ENCODE measurements at regions not wholly inside any gene's neighbourhood (a gene's known extent, or its start where the extent isn't known, plus 50 kb on each side); places are given as distances from the start of the nearest gene placed in this dataset.

- intact Hi-C loops (cut with DNase I) = no loop called here
Observed at GRCh38 chr16:5556158-5556810, 458.7 kb upstream of the EEF2KMT start.

DNA sequence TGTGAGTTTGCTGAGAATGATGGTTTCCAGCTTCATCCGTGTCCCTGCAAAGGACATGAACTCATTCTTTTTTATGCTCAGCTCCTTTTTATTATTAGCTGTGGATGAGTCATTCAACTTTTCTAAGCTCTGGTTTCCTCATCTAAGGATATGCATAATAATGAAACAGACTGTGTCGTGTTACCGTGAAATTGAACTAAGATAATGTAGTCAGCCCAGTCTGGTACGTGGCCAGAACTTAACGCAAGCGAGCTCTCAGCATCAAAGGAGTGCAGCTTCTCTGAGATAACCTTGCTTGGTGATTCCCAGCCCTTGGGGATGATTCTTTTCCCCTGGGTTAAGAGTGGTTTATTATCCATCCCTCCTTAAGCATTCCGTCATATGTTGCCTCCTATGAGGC, 454.3 kb upstream of the EEF2KMT start:
- intact Hi-C loops (cut with DNase I) = no loop called here
- no peak for DNase-seq (ENCODE audit: low spot score)

More at GRCh38 chr16:5556158-5556810, 458.7 kb upstream of the EEF2KMT start:
- DNase-seq (ENCODE audit: low spot score) = no peak

DNA sequence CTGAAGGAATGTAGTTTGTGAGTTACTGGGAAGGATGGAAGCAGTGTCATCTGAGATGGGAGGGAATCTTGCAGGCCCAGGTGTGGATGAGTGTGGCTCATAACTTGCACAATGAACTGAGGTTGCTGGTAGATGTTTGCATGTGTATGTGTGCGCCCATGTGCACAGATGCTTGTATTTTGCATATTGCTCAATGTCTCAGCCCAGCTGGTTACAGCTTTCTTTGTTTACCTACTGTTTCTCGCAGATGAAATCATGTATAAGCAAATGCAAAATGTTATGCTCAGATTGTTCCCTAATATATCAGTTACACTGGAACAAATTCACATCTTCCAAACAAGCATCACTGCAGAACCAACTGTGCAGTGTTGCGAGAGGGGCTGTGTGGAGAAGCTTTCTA, 452.2 kb upstream of the EEF2KMT start:
- DNase-seq (ENCODE audit: low spot score) = no peak
- intact Hi-C loops (cut with DNase I) = no loop called here

- intact Hi-C loops (cut with DNase I) = no loop called here
Observed at GRCh38 chr16:5541356-5541755, 443.8 kb upstream of the EEF2KMT start.

GRCh38 chr16:5537347-5537746, 439.8 kb upstream of the EEF2KMT start:
- intact Hi-C loops (cut with DNase I) = no loop called here
- DNase-seq (ENCODE audit: low spot score) = no peak

More at GRCh38 chr16:5541356-5541755, 443.8 kb upstream of the EEF2KMT start:
- no peak for DNase-seq (ENCODE audit: low spot score)

GRCh38 chr16:5533321-5533888, 435.8 kb upstream of the EEF2KMT start:
- intact Hi-C loops (cut with DNase I) = no loop called here
- no peak for DNase-seq (ENCODE audit: low spot score)

GRCh38 chr16:5527817-5528216, 430.2 kb upstream of the EEF2KMT start:
- intact Hi-C loops (cut with DNase I) = no loop called here
- no peak for DNase-seq (ENCODE audit: low spot score)

DNA sequence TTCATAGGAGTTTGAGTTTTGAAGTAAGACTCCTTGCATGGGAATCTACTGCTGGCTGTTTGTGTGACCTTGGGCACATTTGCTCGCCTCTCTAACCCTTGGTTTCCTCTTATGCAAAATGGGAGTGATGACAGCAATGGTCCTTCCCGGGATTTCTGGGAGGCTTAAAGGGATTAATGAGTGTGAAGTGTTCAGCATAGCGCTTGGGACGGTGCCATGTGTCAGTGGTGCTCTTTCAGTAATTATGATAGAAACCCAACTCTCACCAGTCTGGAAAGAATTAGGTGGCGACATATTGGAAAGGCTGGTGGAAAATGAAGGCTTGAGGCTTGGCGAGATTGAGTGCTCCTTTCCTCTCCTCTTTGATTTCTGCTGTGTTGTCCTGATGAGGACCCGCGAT, 429.2 kb upstream of the EEF2KMT start:
- intact Hi-C loops (cut with DNase I) = no loop called here
- no peak for DNase-seq (ENCODE audit: low spot score)

DNA sequence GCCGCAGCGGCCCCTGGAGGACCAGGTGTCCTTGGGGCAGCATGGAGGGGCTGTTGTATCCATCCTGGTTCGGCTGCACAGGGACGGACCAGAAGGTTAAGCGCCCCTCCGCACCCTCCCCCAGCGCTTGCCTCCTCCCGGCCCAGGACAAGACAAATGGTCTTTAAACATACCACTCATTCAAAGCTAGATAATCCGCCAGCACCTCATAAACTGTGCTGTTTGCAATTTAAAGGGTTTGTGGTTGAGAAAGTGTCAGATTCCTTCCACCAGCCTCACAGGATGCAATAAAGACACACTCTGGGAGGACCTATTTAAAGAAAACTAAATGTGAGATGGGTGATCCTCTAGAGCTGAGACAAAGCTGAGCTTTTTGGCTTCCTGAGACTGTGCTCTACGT, 426.2 kb upstream of the EEF2KMT start:
- intact Hi-C loops (cut with DNase I) = no loop called here

GRCh38 chr16:5516115-5516514, 418.5 kb upstream of the EEF2KMT start:
- intact Hi-C loops (cut with DNase I) = no loop called here

More for the DNA sequence above, 426.2 kb upstream of the EEF2KMT start:
- DNase-seq (ENCODE audit: low spot score) = no peak

DNA sequence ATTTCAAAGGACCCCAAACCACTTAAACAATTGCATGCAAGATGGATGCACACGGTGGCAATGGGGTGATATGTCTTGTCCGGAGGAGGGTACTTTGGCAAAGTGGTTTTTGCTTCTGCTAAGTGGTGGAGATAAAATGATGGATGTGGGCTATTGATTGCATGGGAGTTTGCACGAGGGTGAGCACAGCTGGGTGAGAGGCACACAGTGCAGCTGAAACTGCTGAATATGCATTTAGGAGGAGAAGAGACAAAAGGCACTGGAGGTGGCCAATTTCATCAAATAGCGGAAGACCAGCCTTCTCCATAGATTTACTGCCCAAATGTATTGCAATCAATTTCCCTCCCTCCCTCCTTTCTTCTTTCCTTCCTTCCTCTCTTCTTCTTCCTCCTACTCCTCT, 414.4 kb upstream of the EEF2KMT start:
- intact Hi-C loops (cut with DNase I) = no loop called here
- DNase-seq (ENCODE audit: low spot score) = no peak

More at GRCh38 chr16:5516115-5516514, 418.5 kb upstream of the EEF2KMT start:
- no peak for DNase-seq (ENCODE audit: low spot score)

- intact Hi-C loops (cut with DNase I) = no loop called here
Observed at GRCh38 chr16:5510819-5511370, 413.3 kb upstream of the EEF2KMT start.

DNA sequence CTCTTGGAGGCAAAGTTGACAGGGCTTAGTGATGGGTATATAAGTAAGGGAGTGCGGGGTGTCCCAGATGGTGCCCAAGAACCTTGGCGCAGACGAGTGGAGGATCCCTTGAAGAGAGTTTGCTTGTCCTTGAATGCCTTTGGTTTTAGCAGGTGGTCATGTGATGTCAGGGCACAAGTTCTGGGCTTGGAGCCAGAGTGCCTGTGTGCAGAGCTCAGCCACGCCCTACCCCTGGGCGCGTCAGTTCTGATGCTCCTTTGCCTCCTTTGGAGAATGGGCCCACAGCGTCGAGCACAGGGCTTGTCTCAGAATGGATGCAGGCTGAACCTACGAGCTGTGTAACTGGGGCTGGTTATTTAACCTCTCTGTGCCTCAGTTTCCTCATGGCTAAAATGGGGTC, 412.2 kb upstream of the EEF2KMT start:
- intact Hi-C loops (cut with DNase I) = loop anchor here (10.0 kb wide), 1 partner anchor 95 kb away; no protein-coding TSS in a partner anchor

More at GRCh38 chr16:5510819-5511370, 413.3 kb upstream of the EEF2KMT start:
- DNase-seq (ENCODE audit: low spot score) = no peak

DNA sequence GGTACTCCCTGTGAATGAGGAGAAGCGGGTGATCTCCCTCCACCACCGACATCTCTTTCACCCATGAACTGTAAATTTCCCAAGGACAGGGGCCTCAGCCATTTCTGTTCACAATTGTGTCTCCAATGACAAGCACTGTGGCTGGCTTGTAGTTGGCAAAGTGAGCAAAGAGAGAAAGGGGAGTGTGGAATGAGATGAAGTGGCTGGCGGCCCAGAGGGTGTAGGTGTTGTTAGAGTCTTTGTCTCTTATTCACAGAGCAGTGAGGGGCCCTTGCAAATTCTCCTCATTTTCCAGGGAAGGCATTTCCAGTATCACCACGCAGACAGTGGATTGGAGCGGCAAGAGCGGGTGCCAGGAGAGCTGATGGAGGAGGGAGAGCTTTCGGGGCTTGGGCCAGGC, 411.7 kb upstream of the EEF2KMT start:
- intact Hi-C loops (cut with DNase I) = loop anchor here (10.0 kb wide), 1 partner anchor 95 kb away; no protein-coding TSS in a partner anchor
- DNase-seq (ENCODE audit: low spot score) = no peak

More for the DNA sequence above, 412.2 kb upstream of the EEF2KMT start:
- DNase-seq (ENCODE audit: low spot score) = no peak

DNA sequence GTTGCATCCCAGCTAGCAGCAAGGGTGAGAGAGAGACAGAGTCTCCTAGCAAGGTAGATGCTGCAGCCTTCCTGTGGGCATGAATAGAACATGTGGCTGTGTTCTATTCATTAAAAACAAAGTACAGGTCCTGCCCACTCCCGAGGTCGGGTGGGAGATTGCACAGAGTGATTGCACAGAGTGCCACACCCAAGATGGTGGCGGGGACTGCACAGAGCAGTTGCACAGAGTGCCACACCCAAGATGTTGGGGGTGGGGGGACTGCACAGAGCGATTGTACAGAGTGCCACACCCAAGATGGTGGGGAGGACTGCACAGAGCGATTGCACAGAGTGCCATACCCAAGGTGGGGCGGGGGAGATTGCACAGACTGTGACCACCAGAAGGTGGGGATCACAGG, 410.8 kb upstream of the EEF2KMT start:
- intact Hi-C loops (cut with DNase I) = loop anchor here (10.0 kb wide), 1 partner anchor 96 kb away; no protein-coding TSS in a partner anchor
- DNase-seq (ENCODE audit: low spot score) = peak; percentile 54

DNA sequence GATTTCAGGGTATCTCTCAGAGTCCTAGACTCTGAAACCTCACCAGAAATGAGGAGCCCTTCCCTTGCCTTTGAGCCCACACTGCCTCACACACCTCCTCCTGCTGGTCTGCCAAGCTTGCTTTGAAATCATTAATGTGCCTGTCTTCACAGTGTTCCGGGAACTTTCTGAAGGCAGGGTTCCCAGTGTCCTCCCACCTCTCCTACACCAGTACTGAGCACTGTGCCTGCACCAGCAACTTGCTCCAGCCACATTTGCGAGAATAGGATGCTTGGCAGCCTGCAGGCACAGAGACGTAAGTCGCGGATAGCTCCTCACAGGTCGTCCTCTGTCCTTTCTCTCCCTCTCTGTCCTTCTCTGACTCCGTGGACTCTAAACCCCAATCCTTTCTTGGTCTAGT, 408.4 kb upstream of the EEF2KMT start:
- intact Hi-C loops (cut with DNase I) = loop anchor here (10.0 kb wide), 1 partner anchor 99 kb away; no protein-coding TSS in a partner anchor
- DNase-seq (ENCODE audit: low spot score) = no peak

- DNase-seq (ENCODE audit: low spot score) = no peak
- intact Hi-C loops (cut with DNase I) = loop anchor here (10.0 kb wide), 1 partner anchor 100 kb away; no protein-coding TSS in a partner anchor
Observed at GRCh38 chr16:5505091-5505887, 407.7 kb upstream of the EEF2KMT start.

DNA sequence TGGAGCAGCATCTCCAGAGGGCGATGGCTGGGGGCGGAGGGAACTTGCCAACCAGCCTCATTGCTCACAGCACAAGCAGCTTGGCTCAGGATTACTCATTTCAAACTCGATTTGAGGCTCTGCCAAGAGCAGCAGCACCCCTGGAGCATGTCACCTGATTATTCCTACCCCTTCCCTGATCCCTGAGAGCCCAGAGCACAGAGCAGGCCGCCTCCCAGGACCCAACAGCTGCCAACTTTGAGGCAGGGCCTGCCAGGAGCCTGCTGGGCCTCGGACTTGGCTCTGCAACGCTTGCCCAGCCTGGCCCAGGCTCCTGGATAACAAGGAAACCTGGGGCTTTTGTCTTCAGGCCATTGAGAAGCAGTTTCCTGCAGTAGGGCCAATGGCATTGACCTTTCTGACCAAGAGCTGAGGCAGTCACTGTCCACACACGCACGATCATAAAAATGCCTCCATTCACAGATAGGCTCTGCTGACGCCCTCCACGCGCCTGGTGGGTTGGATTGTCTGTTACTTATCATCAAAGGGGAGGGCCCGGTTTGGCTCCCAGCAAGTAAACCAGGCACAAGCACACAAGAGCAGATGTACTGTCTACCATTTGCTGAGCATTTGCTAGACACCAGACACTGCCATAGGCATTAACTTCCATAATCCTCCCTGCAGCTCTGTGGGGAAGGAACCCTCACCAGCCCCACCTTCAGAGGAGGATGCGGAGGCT, 406.6 kb upstream of the EEF2KMT start:
- intact Hi-C loops (cut with DNase I) = loop anchor here (5.0 to 10.0 kb wide), 2 partner anchors 101 to 1138 kb away; no protein-coding TSS in a partner anchor
- no peak for DNase-seq (ENCODE audit: low spot score)

DNA sequence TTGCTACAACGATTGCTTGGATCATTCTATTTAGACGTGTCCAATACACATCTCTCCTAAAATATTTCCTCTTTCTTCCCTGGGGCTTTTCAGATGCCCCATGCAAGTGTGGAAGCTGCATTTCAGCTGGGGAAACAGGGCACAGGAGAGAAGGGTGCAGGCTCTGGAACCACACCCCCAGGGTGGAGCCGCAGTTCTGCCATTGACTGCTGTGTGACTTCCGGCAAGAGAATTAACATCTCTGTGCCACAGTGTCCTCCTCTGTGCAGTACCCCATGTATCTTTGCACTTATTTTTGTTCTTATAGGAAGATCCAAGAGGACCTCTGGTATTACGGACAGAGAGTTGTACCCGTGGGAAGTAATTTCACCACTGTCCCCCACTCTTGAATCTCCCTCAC, 405.3 kb upstream of the EEF2KMT start:
- intact Hi-C loops (cut with DNase I) = loop anchor here (5.0 to 10.0 kb wide), 2 partner anchors 102 to 1139 kb away; no protein-coding TSS in a partner anchor
- no peak for DNase-seq (ENCODE audit: low spot score)

All from cardiac septum (tissue), 1 donor.